Astrocyte of the cerebellum (primary cell): ENCODE measurements at regions not wholly inside any gene's neighbourhood (a gene's known extent, or its start where the extent isn't known, plus 50 kb on each side); places are given as distances from the start of the nearest gene placed in this dataset.

Source experiments
- DNase-seq: peaks from one replicate; pipeline ENCODE4 v3.0.0-alpha.2; 2011; ENCODE audit warnings: low read depth
- H3K4me3 ChIP-seq: 2 replicates; pipeline ENCODE4 v1.5.1; 2011; ENCODE audit warnings: mild to moderate bottlenecking, low read depth, low read length, moderate library complexity
- CTCF ChIP-seq: IDR thresholded peaks from 2 replicates; pipeline ENCODE4 v1.5.1; 2012; ENCODE audit warnings: low read length, low read depth, moderate library complexity, mild to moderate bottlenecking; ENCODE audit errors: missing control alignments
- in situ Hi-C: cut with HindIII; loops from 2 replicates; pipeline ENCODE4 v1.10.0; 2017; ENCODE audit warnings: low sequenced_read_pairs

- TF ChIP-seq CTCF, result no peak
- in situ Hi-C loops, result no loop called here
- DNase-seq, result no peak
These were observed 62.5 kb upstream of the GNAZ start for GRCh38 chr22:23007823-23008222.

GRCh38 chr22:23008896-23009295 is 61.4 kb upstream of the GNAZ start:
- TF ChIP-seq CTCF, result no peak
- DNase-seq, result no peak
- in situ Hi-C loops, result no loop called here
- no peak overlapping the region for H3K4me3 ChIP-seq

More at GRCh38 chr22:23007823-23008222, 62.5 kb upstream of the GNAZ start:
- no peak overlapping the region for H3K4me3 ChIP-seq
